OCI-LY1 (cell line): ENCODE measurements at regions not wholly inside any gene's neighbourhood (a gene's known extent, or its start where the extent isn't known, plus 50 kb on each side); places are given as distances from the start of the nearest gene placed in this dataset.

Experiments used
- CTCF ChIP-seq: fragments of 200-600 bp; sonication (generic), shearing (Covaris generic); IDR thresholded peaks from 2 replicates; pipeline ENCODE4 v1.5.1; 2017; ENCODE audit warnings: mild to moderate bottlenecking, antibody characterized with exemption, low read length, moderate library complexity, mixed read lengths
- EZH2 ChIP-seq: fragments of 200-600 bp; sonication (generic), shearing (Covaris generic); IDR thresholded peaks from 2 replicates; pipeline ENCODE4 v1.8.0; 2017; ENCODE audit warnings: borderline replicate concordance, mixed run types, mild to moderate bottlenecking, antibody characterized with exemption, low read length, moderate library complexity, mixed read lengths

DNA sequence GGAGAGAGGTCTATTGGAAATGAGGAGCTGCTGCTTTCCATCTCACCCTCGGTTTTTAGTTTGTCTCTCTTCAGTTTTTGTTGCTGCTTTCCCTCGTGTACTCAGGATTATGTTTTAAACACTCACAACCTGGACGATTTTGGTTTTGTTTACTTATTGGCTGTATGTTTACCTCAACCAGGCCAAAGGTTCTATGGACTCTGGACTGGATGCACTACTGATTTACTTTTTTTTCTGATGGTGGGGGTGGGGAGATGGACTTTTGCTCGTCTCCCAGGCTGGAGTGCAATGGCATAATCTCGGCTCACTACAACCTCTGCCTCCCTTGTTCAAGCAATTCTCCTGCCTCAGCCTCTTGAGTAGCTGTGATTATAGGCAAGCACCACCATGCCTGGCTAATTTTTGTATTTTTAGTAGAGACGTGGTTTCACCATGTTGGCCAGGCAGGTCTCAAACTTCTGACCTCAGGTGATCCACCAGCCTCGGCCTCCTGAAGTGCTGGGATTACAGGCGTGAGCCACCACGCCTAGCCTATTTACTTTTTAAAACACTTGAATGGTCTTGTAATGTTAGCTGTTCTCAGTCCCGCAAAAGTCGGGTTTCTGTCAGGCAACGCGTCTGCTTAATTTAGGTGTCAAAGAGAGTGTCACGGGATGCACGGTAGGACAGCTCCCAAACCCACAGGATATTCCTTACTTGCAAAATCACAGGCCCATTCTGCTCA, 148.2 kb upstream of the RIPOR2 start:
- no peak for TF ChIP-seq CTCF
- no peak for TF ChIP-seq EZH2
